ENCODE measurements at regions not wholly inside any gene's neighbourhood (a gene's known extent, or its start where the extent isn't known, plus 50 kb on each side); places are given as distances from the start of the nearest gene placed in this dataset.

DNA sequence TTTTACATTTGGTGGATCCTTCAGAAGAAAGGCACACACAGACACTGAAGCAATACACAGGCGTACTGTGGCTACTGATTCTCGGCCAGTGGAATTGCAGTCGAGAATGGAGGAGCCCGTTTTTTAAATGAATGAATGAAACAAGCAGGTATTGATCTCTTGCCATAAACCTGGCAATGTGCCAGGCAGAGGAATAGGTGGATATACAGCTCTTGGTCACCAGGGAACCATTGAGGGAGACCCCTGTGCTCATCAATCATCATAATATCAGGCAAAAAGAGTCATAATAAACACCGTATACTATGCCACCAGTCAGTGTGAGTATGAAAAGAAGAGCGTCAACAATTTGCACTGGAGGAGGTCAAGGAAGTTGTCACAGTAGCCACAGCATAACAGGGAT lies 140.3 kb upstream of the FOXF1 start:
- H3K4me3 ChIP-seq (ENCODE audit: low read depth, low read length): no peak overlapping the region
- no peak for TF ChIP-seq CTCF (IDR thresholded peaks at IDR 0.05; ENCODE audit: insufficient read depth, low read length)

DNA sequence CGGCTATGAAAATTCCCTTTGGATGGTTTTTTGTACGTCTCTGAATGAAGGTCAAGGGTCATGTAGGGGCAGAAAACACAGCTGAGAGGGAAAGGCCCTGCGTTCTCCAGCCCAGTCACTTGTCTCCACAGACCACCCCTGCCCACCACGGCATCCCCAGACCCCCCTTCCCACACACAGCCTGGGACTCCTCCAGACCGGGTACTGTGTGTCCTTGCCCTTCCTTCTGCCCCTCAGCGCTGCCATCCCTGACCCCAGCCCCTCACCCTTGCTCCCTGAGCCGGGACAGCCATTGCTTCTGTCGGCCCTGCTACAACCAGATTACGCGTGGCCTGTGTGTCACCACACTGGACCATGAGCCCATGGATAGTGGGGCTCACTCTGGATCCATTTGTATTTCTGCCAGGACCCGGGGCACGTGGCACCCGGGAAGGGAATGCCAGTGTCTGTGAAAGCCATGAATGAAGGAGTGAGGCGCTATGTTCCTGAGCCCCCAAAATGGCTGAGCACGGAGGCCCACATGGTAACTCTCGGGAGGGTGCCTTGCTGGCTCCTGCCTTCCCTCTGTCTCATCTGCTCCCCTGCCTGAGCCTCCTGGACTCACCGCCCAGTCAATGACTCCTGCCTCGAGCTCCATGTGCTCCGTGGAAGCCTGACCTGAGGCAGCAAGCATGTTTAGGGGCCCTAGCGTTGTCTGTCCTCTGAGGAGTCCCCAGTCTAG lies 139.1 kb upstream of the FOXF1 start:
- TF ChIP-seq CTCF (IDR thresholded peaks at IDR 0.05; ENCODE audit: insufficient read depth, low read length): no peak
- H3K4me3 ChIP-seq (ENCODE audit: low read depth, low read length): no peak overlapping the region
- no peak for DNase-seq (ENCODE audit: low read depth)

More for the DNA sequence above, 140.3 kb upstream of the FOXF1 start:
- no peak for DNase-seq (ENCODE audit: low read depth)

- DNase-seq (ENCODE audit: low read depth): no peak
- no peak overlapping the region for H3K4me3 ChIP-seq (ENCODE audit: low read depth, low read length)
- TF ChIP-seq CTCF (IDR thresholded peaks at IDR 0.05; ENCODE audit: insufficient read depth, low read length): no peak
Measured at GRCh38 chr16:86372193-86372592, 138.1 kb upstream of the FOXF1 start.

DNA sequence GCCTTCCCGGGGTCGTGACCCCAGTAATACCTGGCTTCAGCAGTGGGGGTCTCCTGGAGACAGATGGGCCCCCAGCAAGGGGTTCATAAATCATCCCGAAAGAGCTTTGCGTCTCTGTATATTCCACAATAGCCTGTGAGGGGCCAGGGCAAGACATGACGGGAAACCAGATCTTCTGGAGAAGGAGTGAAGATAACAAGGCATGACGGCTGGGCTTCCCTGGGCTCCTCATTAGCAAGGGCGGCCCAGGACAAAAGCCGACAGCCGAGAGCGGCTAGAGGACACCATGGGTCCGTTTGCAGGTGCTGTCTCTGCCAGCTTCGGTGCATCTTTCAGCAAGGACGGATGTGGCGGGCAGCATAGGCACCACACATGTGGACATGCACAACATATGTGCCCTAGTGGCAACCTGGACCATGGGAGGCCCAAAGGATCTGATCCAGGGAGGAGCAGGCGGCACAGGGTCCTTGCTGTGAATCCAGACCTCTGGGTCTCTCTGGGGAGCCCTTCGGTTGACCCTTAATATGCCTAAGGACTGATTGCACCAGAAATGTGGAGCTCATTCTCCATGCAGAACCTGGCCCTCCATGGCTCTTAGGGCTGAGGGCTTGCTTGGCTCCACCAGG lies 136.9 kb upstream of the FOXF1 start:
- H3K4me3 ChIP-seq (ENCODE audit: low read depth, low read length): no peak overlapping the region
- no peak for TF ChIP-seq CTCF (IDR thresholded peaks at IDR 0.05; ENCODE audit: insufficient read depth, low read length)
- no peak for DNase-seq (ENCODE audit: low read depth)

DNA sequence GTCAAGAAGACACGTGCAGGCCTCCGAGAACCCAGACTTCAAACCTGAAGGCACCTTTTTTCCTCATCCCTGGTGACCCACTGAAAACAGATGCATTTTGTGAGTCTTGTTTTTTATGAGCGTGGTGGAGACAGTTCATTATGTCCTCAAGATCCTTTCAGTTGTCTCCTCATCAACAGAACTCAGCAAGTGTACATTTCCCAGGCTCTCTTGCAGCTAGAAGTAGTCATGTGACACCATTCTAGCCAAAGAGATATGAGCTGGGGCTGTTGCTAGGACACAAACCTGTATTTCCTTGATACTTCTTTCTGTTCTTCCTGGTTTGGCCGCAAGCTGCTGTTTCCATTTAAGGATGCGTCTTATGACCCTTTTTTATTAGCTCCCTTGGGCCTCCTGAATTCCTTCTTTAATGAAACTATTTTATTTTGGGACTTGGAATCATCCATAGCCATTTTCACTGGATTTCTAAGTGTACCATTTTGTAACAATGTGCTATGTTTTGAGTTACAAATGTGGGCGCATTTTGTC lies 135.7 kb upstream of the FOXF1 start:
- H3K4me3 ChIP-seq (ENCODE audit: low read depth, low read length): no peak overlapping the region
- DNase-seq (ENCODE audit: low read depth): no peak
- no peak for TF ChIP-seq CTCF (IDR thresholded peaks at IDR 0.05; ENCODE audit: insufficient read depth, low read length)

DNA sequence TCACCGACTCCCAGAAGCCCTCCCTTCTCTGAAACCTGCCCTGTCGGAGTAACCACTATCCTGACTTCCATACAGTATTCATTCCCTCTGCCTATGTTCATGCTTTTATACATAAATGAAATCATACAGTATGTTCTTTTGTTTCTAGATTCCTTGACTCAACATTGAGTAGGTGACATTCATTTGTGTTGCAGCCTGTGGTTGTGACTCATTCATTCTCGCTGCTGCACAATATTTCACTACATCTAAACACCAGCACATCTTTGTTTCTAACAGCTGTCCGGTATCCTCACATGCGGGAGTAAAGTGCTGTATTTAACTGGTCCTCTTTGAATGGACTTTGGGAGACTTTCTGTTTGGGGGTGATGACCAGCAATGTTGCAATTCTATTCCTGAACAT lies 135.0 kb upstream of the FOXF1 start:
- TF ChIP-seq CTCF (IDR thresholded peaks at IDR 0.05; ENCODE audit: insufficient read depth, low read length): no peak
- peak; percentile 70 for DNase-seq (ENCODE audit: low read depth)
- H3K4me3 ChIP-seq (ENCODE audit: low read depth, low read length): no peak overlapping the region

All from fibroblast of the aortic adventitia (primary cell).